ENCODE measurements at regions not wholly inside any gene's neighbourhood (a gene's known extent, or its start where the extent isn't known, plus 50 kb on each side); places are given as distances from the start of the nearest gene placed in this dataset.
A peak's percentile ranks its signal among the peaks of the same experiment; 100 is the strongest.

DNA sequence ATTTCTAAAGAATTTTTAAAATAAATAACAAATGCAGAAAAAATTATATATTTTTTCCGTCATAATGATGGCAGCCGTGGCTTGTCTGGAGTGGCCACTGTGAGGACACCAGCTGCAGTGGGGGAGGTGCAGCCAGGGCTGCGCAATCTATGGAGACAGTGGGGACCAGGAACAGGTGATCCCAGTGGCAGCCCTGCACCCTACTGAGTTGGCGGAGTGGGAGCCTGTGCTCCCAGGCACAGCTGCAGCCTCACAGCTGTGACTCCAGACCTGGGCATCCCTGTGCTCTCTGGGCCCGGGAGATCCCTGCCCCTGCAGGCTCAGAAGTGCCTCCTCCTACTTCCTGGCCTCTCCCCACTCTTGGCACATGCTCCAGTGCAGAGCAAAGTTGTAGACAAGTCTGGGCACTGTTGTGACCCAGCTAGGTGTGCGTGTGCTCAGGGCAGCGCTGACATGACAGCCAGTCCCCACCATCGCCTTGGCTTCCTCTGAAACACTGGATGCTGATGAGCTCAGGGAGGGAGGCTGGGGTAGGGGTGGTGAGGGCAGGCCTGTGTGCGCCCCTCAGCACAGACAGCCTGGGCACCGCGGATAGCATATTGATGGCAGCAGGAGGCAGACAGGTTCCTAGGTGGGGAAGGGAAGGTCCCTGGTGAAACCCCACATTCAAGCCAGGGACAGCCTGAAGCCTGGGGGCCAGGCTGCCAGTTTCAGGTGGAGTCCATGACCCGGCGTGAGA lies 96.0 kb upstream of the PRR16 start:
- Histone ChIP-seq H3K9me3 (replicated peaks; ENCODE audit: control insufficient read depth, low read depth, low read length) (peaks cover 2% of the 10 kb centered on the region), H3K27me3 (ENCODE audit: control insufficient read depth, insufficient read depth, low read length) (no peaks in the 10 kb centered on the region), H3K4me3 (ENCODE audit: low read length) (no peak overlapping the region), H3K27ac (ENCODE audit: low read length) (no peak overlapping the region), H3K4me1 (ENCODE audit: control insufficient read depth, insufficient read depth, low read length) (no peaks in the 10 kb centered on the region), H3K36me3 (ENCODE audit: control insufficient read depth, insufficient read depth, low read length) (no peaks in the 10 kb centered on the region)
- WGBS (ENCODE audit: insufficient coverage), result 92% methylated on average over 11 of the region's 13 CpGs
- DNase-seq, result no peak

DNA sequence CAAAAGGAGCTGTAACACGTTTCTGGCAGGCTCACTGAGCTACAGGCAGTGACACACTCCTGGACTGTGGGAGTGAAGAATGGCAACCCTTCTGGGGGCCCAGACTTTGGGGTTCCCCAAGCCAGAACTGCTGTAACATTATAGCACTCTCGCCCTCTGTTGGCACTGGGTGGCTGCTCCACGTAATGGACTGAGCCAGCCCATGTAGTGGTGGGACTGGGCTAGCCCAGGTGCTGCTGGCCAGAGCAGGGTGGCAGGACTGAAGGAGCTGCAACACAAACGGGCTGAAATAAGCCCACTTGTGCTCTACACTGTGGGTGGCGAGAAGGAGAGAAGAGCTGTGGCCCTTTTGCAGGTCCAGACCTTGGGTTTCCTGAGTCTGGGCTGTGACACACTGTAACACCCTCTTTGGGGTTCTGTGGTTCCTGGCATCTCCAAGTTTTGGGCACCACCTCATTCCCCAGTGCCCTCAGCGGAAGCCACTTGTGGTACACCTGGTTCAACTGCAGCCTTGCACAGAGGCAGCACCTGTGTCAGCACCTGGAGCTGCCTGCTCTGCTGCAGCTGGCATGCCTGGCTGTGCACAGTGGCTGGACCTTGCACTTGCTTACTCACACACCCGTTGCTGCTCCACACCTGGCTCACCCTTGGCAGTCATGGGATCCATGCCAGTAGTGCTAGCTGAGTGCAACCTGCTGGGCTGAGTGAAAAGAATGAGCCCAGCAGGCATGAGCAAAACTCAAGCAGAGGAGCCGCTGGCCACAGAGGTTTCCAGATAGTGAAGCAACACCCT lies 95.0 kb upstream of the PRR16 start:
- no peaks in the 10 kb centered on the region for H3K4me1 ChIP-seq (ENCODE audit: control insufficient read depth, insufficient read depth, low read length)
- H3K27me3 ChIP-seq (ENCODE audit: control insufficient read depth, insufficient read depth, low read length), result no peaks in the 10 kb centered on the region
- no peaks in the 10 kb centered on the region for H3K36me3 ChIP-seq (ENCODE audit: control insufficient read depth, insufficient read depth, low read length)
- no peak overlapping the region for H3K4me3 ChIP-seq (ENCODE audit: low read length)
- no peak for DNase-seq
- H3K9me3 ChIP-seq (replicated peaks; ENCODE audit: control insufficient read depth, low read depth, low read length), result peaks cover 2% of the 10 kb centered on the region
- 87% methylated on average over 7 of the region's 8 CpGs for WGBS (ENCODE audit: insufficient coverage)
- no peak overlapping the region for H3K27ac ChIP-seq (ENCODE audit: low read length)

DNA sequence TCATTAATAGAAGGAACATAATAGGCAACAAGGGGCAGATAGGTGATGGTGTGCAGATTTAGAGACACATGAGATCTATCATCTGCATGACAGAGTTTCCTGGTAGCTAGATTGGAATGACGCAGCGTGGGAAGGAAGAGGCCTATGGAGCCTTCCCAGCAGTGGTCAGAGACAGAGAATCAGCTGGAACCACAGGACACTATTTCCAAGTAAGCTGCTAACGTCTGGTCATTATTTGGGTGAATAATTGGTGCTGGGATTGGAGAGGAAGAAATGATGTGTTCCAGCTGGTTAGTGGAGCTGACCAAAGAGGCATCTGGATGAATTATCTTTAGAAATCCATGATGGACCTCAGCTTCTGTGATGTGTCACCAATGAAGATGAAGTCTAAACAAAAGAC lies 91.2 kb upstream of the PRR16 start:
- Histone ChIP-seq H3K4me1 (ENCODE audit: control insufficient read depth, insufficient read depth, low read length) (no peaks in the 10 kb centered on the region), H3K27me3 (ENCODE audit: control insufficient read depth, insufficient read depth, low read length) (no peaks in the 10 kb centered on the region), H3K9me3 (replicated peaks; ENCODE audit: control insufficient read depth, low read depth, low read length) (peaks cover 6% of the 10 kb centered on the region), H3K36me3 (ENCODE audit: control insufficient read depth, insufficient read depth, low read length) (no peaks in the 10 kb centered on the region), H3K4me3 (ENCODE audit: low read length) (no peak overlapping the region), H3K27ac (ENCODE audit: low read length) (no peak overlapping the region)
- whole genome bisulfite sequencing (ENCODE audit: insufficient coverage), result 59% methylated on average over 3 of the region's 3 CpGs
- no peak for DNase-seq

DNA sequence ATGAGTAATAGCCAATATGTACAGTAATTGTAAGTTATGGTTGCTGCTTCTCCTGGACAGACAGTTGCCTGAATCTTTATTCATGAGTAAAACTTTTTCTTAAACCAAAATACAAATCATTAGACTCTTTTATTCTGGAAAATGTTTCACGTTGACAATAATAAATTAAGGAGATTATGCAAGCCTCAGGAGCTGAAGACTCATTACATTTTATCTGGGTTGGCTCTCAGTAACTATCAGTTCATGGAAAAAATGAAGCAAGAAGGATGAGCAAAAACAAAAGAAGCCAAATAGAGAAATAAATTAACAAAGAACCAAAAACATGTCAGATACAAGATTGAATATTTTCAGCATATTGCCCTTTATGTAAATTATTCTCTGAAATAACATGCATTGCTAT lies 88.9 kb upstream of the PRR16 start:
- no peaks in the 10 kb centered on the region for H3K36me3 ChIP-seq (ENCODE audit: control insufficient read depth, insufficient read depth, low read length)
- no peak overlapping the region for H3K4me3 ChIP-seq (ENCODE audit: low read length)
- H3K27ac ChIP-seq (ENCODE audit: low read length), result no peak overlapping the region
- DNase-seq, result no peak
- no peaks in the 10 kb centered on the region for H3K4me1 ChIP-seq (ENCODE audit: control insufficient read depth, insufficient read depth, low read length)
- peaks cover 12% of the 10 kb centered on the region for H3K9me3 ChIP-seq (replicated peaks; ENCODE audit: control insufficient read depth, low read depth, low read length)
- whole genome bisulfite sequencing (ENCODE audit: insufficient coverage), result no CpG with 5 or more reads among the region's 1 CpG
- no peaks in the 10 kb centered on the region for H3K27me3 ChIP-seq (ENCODE audit: control insufficient read depth, insufficient read depth, low read length)

DNA sequence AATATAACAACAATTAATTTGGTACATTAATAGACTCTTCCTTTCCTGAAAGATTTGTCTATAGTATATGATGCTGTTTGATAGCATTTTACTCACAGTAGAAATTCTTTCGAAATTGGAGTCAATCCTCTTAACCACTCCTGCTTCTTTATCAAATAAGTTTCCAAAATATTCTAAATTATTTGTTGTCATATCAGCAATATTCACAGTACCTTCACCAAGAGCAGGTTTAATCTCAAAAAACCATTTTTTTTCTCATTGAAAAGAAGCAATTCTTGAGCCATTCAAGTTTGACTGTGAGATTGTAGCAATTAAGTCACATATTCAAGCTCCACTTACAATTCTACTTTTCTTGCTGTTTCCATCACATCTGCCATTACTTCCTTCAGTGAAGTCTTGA lies 83.5 kb upstream of the PRR16 start:
- DNase-seq, result no peak
- WGBS (ENCODE audit: insufficient coverage), result no CpG with 5 or more reads among the region's 1 CpG
- Histone ChIP-seq H3K27ac (ENCODE audit: low read length) (no peak overlapping the region), H3K27me3 (ENCODE audit: control insufficient read depth, insufficient read depth, low read length) (no peaks in the 10 kb centered on the region), H3K9me3 (replicated peaks; ENCODE audit: control insufficient read depth, low read depth, low read length) (peaks cover 12% of the 10 kb centered on the region), H3K4me3 (ENCODE audit: low read length) (no peak overlapping the region), H3K4me1 (ENCODE audit: control insufficient read depth, insufficient read depth, low read length) (no peaks in the 10 kb centered on the region), H3K36me3 (ENCODE audit: control insufficient read depth, insufficient read depth, low read length) (no peaks in the 10 kb centered on the region)

DNA sequence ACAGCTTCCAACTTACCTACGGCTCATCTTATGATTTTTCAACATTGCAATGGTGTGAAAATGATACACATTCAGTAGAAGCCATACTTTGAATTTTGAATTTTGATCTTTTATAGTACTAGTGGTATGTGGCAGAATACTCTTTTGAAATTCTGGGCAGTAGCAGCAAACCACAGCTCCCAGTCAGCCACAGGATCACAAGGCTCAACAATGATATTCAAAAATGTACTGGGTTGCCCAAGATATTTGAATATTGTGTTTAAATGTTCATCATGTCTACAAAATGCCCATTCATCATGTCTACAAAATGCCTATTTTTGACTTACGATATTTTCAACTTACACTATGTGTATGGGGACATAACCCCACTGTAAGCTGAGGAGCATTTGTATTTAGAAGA lies 81.3 kb upstream of the PRR16 start:
- no CpG with 5 or more reads among the region's 2 CpGs for WGBS (ENCODE audit: insufficient coverage)

DNA sequence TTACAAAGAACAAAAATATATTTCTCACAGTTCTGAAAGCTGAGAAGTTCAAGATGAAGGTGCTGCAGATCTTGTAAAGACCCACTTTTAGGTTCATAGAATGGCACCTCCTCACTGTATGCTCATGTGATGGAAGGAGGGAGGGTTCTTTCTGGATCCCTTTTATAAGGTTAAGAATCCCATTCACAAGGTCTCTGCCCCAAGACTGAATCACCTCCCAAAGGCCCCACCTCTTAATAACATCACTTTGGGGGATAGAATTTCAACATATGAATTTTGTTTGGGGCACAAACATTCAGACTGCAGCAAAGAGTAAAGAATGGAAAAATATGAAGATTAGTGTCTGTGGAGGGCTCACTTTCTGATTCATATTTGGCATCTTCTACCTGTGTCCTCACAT lies 77.1 kb upstream of the PRR16 start:
- H3K4me3 ChIP-seq (ENCODE audit: low read length), result no peak overlapping the region
- H3K36me3 ChIP-seq (ENCODE audit: control insufficient read depth, insufficient read depth, low read length), result no peaks in the 10 kb centered on the region
- no peak overlapping the region for H3K27ac ChIP-seq (ENCODE audit: low read length)
- no peaks in the 10 kb centered on the region for H3K4me1 ChIP-seq (ENCODE audit: control insufficient read depth, insufficient read depth, low read length)
- DNase-seq, result no peak
- no peaks in the 10 kb centered on the region for H3K27me3 ChIP-seq (ENCODE audit: control insufficient read depth, insufficient read depth, low read length)
- no peaks in the 10 kb centered on the region for H3K9me3 ChIP-seq (replicated peaks; ENCODE audit: control insufficient read depth, low read depth, low read length)

More for the DNA sequence above, 81.3 kb upstream of the PRR16 start:
- no peaks in the 10 kb centered on the region for H3K36me3 ChIP-seq (ENCODE audit: control insufficient read depth, insufficient read depth, low read length)
- DNase-seq, result no peak
- H3K4me3 ChIP-seq (ENCODE audit: low read length), result no peak overlapping the region
- no peaks in the 10 kb centered on the region for H3K4me1 ChIP-seq (ENCODE audit: control insufficient read depth, insufficient read depth, low read length)
- H3K27me3 ChIP-seq (ENCODE audit: control insufficient read depth, insufficient read depth, low read length), result no peaks in the 10 kb centered on the region
- no peak overlapping the region for H3K27ac ChIP-seq (ENCODE audit: low read length)
- peaks cover 8% of the 10 kb centered on the region for H3K9me3 ChIP-seq (replicated peaks; ENCODE audit: control insufficient read depth, low read depth, low read length)

DNA sequence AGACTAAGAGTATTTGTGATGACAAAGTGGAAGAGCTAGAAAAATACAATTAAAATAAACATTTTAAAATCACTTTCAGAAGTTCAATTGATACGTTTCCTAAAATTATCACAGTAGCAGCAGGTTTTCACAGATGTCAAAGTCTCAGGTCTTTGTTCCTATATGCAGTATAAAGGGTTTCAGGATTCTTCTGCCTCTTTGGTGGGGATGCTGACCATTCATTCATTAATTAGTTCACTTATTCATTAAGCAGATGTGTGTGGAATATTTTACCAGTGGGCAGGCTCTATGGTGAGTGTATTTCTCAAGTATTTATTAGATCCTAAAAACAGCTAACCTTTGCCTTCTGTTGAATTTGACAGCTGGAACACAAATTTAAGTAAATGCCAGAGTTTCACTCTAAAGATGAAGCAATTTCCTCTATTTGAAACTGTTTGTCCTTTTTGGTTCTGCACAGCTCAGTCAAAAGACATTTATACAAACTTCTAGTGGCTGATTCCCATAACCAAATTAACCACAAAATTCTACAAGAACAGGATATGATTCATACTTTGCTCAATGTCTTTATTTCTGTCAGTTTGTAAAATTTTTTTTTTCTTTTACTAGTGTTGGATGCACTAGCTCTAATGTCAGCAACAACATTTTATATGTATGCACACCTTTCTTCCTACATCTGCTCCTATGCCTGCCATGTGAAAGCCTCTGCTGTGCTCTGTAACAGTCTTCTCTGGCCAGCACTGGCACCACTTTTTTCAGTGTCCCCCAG lies 75.9 kb upstream of the PRR16 start:
- H3K9me3 ChIP-seq (replicated peaks; ENCODE audit: control insufficient read depth, low read depth, low read length), result no peaks in the 10 kb centered on the region
- WGBS (ENCODE audit: insufficient coverage), result no CpG with 5 or more reads among the region's 1 CpG
- DNase-seq, result peak; percentile 3
- no peaks in the 10 kb centered on the region for H3K27me3 ChIP-seq (ENCODE audit: control insufficient read depth, insufficient read depth, low read length)
- H3K4me1 ChIP-seq (ENCODE audit: control insufficient read depth, insufficient read depth, low read length), result no peaks in the 10 kb centered on the region
- no peak overlapping the region for H3K4me3 ChIP-seq (ENCODE audit: low read length)
- H3K36me3 ChIP-seq (ENCODE audit: control insufficient read depth, insufficient read depth, low read length), result no peaks in the 10 kb centered on the region
- no peak overlapping the region for H3K27ac ChIP-seq (ENCODE audit: low read length)

DNA sequence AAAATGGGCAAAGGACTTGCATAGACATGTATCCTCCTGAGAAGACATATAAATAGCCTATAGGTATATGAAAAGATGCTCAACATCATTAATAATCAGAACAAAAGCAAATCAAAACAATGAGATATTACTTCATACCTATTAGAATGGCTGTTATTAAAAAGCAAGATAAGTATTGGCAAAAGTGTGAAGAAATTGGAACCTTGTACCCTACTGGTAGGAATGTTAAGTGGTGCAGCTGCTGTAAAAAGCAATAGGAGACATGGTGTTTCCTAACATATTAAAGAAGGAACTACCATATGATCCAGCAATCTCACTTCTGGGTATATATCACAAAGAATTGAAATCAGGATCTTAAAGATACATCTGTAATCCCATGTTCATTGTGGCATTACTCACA lies 69.8 kb upstream of the PRR16 start:
- H3K4me3 ChIP-seq (ENCODE audit: low read length), result no peak overlapping the region
- H3K36me3 ChIP-seq (ENCODE audit: control insufficient read depth, insufficient read depth, low read length), result no peaks in the 10 kb centered on the region
- DNase-seq, result no peak
- H3K27me3 ChIP-seq (ENCODE audit: control insufficient read depth, insufficient read depth, low read length), result no peaks in the 10 kb centered on the region
- no peaks in the 10 kb centered on the region for H3K9me3 ChIP-seq (replicated peaks; ENCODE audit: control insufficient read depth, low read depth, low read length)
- no peak overlapping the region for H3K27ac ChIP-seq (ENCODE audit: low read length)
- no peaks in the 10 kb centered on the region for H3K4me1 ChIP-seq (ENCODE audit: control insufficient read depth, insufficient read depth, low read length)

DNA sequence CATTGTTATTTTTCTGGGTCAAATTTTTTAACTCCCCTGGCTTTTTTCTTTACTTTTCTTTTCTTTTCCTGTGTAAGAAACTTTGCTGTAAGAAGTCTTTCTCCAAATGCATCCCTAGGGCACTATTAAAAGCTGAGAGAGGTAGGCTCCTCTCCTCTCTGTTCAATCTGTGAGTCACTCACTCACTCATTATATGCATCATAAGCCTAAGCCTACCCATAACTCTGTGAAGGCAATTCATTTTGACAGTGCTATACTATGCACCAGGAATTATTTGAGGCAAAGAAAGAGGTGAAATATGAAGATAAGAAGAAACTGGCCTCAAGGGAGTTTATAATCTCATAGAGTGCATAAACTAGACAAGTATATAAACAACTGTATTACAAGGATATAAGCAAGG lies 67.9 kb upstream of the PRR16 start:
- no peaks in the 10 kb centered on the region for H3K4me1 ChIP-seq (ENCODE audit: control insufficient read depth, insufficient read depth, low read length)
- H3K9me3 ChIP-seq (replicated peaks; ENCODE audit: control insufficient read depth, low read depth, low read length), result no peaks in the 10 kb centered on the region
- H3K27me3 ChIP-seq (ENCODE audit: control insufficient read depth, insufficient read depth, low read length), result no peaks in the 10 kb centered on the region
- H3K36me3 ChIP-seq (ENCODE audit: control insufficient read depth, insufficient read depth, low read length), result no peaks in the 10 kb centered on the region
- H3K27ac ChIP-seq (ENCODE audit: low read length), result no peak overlapping the region
- DNase-seq, result no peak
- H3K4me3 ChIP-seq (ENCODE audit: low read length), result no peak overlapping the region

Measured in muscle of leg (tissue), 3 donors.